Epidermal melanocyte (primary cell): ENCODE measurements at regions not wholly inside any gene's neighbourhood (a gene's known extent, or its start where the extent isn't known, plus 50 kb on each side); places are given as distances from the start of the nearest gene placed in this dataset.

Experiments used
- DNase-seq: peaks from one replicate; pipeline ENCODE4 v3.0.0; 2011; ENCODE audit warnings: low spot score; ENCODE audit not compliant: insufficient read length

DNA sequence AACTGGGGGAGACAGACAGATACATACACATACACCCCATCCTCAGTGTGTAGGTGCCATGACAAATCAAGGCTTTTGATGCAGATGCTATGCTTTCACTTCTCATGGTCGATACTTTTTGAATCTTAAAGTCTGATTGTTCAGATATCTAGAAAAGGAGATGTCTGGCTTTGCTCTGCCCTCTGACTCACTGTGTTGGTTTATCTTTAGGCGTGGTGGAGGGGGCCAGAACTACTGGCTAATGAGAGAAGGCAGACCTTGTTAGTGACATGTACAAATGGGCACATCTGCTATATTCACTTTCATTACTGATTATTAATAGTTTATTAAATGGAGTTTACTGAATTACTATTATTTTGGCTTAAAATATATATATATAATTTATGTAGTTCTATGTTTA, 444.3 kb upstream of the RGS6 start:
- no peak for DNase-seq

DNA sequence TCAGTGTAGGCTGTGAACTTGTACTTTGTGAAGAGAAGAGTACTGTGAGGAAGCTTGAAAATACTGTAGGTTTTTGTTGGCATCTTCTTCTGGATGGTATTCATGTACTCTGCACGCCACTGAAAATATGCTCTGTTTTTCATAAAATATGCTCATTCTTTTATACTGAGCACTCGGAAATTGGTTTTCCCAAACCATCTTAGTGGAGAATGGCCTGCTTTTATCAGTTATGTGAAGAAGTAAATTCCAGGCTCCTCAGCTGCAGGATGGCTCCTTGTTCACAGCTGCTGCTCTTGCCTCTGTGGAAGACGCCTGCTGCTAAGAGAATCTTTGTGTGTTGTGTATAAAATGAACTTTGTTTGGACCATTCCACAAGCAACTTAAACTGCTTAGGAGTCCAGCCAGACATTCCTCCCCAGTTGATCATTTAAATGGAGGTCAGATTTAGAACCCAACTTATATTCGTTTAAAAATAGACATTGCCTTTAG, 443.5 kb upstream of the RGS6 start:
- DNase-seq, result no peak

DNA sequence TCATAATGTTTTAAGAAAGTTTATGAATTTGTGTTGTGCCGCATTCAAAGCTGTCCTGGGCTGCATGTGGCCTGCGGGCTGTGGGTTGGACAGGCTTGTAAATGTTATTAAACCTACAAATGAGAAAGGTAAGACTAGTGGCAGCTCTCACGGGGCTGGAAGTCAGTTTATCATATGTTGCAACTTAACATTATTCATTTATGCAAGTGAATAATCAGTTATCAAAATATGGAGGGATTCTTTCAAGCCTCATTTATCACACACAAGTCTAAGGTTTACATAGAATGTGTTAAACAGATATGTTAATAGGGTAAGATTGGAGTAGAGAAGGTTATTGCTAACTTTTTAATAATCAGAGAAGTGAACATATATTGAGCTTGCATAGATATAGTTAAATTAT, 442.5 kb upstream of the RGS6 start:
- no peak for DNase-seq

- DNase-seq, result no peak
These were observed 440.3 kb upstream of the RGS6 start for GRCh38 chr14:71491931-71492330.

DNA sequence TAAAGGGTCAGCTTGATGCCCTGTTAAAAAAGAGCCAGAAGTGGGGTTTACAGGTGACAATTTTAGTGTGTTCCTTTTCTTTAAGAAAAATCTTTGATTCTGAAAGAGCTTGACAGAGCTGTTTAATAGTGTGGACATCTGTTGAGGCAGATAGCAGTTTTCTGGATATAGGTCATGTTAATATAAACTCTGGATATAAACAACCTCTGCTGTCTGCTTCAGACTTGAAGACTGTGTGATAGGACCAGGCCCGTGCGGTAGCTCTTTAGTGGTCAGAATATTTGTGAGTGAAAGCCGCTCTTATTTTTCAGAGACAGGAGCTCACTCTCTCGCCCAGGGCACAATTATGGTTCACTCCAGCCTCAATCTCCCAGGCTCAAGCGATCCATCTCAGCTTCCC, 439.9 kb upstream of the RGS6 start:
- no peak for DNase-seq

DNA sequence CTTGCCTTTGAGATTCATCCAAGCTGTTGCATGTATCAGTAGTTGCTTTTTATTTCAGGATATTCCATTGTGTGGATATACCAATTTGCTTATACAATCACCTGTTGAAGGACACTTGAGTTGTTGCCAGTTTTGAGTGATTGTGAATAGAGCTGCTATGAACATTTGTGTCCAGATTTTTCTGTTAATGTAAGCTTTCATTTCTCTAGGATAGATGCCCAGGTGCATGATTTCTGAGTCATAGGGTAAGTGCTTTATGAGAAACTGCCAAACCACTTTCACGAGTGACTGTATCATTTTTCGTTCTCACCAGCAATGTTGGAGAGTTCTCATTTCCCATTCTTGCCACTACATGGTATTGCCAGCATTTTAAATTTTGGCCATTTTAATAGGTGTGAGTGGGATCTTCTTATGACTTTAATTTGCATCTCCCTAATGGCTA, 434.6 kb upstream of the RGS6 start:
- no peak for DNase-seq

DNA sequence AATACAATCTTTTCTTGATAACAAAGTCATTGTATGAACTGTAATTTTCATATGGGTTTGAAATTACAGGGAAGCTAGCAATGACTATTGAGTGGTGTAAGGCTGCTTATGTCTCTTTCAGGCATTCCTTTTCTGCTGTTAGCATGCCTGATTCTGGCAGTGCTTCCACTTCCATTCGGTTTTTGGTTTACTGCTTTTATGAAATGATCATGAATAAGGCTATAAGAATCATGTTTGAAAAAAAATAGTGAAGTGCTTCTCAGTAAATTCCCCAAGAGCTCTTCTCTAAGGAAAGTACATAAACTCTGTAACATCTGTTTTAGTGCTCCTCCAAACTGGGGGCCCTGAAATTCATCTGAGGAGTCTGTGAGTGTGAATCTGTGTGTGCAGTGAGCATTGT, 434.0 kb upstream of the RGS6 start:
- no peak for DNase-seq

DNA sequence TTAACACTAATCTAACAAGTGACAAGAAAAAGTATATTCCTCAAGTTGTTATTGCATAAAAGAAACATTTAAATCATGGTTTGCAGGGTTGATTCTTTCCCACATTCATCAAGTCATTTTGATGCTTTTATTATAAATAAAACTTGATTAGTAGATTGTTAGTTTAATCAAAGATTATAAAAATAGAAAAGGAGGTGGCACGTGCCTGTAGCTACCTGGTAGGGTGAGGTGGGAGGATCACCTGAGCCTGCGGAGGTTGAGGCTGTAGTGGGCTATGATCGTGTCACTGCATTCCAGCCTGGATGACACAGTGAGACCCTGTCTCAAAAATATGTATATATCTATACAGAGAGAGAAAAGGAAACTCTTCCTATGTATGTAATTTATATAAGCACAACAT, 433.2 kb upstream of the RGS6 start:
- DNase-seq, result no peak

- DNase-seq, result no peak
These were observed 424.5 kb upstream of the RGS6 start for GRCh38 chr14:71507681-71508080.

- DNase-seq, result no peak
These were observed 423.3 kb upstream of the RGS6 start for GRCh38 chr14:71508901-71509300.

DNA sequence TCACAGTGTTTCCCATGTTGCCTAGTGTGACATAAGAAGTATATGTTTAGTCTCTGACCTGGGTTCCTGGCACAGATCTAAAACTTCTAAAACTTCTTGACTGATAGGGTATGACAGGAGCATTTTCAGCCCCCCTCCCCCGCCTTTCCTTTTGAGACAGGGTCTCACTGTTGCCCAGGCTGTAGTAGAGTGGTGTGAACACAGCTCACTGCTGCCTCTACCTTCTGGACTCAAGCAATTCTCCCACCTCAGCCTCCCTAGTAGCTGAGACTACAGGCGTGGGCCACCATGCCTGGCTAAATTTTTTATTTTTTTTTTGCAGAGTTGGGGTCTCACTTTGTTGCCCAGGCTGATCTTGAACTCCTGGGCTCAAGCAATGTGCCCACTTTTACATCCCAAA, 421.1 kb upstream of the RGS6 start:
- no peak for DNase-seq

DNA sequence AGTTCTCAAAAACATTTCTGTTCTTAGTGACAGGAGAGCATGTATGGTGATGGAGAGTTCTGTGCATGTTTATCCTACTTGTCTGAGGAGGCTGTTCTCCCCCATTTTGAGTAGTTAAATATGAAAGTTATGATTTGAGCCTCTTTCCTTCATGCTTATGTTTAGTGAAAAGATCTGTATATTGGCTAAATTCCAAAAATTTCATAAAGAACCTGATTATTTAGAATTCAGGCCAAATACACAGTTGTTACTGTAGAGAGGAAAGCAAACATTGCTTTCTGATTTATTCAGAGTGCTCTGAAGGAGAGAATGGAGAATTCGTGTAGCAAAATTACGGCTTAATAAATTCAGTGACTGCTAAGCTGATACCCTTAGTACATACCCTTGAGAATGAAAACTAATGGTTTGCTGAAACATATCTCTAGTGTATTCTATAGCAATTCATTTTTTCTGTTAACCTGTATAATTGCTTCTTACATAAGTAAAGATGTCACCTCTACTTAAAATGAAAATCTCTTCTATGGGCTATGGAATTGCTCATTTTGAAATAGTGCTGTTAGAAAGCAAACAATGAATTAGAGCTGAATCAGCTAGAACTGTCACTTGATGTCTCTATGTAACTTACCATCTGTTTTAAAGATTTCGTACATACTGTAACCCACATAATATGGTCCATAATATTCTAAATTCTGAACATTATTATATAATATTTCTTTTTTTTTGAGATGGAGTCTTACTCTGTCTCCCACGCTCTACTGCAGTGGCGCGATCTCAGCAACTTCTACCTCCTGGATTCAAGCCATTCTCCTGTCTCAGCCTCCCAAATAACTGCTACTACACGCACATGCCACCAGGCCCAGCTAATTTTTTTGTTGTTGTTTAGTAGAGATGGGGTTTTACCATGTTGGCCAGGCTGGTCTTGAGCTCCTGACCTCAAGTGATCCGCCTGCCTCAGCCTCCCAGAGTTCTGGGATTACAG, 417.0 kb upstream of the RGS6 start:
- no peak for DNase-seq

DNA sequence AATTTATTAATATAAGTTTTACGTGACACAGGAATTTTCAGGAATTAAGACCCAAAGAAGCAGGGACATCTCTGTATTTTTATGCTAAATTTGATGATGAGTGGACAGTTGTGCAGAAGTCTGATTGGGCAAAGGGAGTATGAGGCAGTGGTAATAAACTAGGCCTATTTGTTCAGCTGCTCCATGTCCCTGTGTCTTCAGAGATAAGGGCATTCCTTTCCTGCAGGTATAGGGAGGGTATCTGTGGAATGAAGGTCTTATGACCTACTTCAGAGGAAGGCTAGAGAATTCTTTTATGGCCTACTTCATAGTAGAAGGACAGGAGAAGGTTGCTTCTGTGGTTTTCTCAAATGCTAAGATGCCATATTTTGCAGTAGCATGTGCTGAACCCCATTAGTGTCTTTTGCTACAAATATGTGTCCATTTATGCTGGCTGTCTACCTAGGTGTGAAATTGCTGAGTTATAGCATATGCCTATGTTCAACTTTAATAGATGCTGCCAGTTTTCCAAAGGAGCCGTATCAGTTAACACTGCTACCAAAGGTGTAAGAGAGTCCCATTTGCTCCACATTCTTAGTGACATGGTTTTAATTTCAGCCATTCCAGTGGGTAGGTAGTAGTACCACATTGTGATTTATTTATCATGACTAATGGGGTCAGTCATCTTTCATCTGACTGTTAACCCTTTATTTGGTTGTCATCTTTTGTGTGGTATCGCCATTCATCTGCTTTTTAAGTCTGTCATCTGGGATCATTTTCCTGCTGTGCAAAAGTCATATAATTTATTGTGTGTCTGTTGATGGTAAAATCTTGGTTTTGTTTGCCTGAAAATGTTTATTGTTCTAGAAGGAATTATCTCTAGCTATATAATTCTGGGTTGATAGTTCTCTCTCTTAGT, 410.7 kb upstream of the RGS6 start:
- no peak for DNase-seq

DNA sequence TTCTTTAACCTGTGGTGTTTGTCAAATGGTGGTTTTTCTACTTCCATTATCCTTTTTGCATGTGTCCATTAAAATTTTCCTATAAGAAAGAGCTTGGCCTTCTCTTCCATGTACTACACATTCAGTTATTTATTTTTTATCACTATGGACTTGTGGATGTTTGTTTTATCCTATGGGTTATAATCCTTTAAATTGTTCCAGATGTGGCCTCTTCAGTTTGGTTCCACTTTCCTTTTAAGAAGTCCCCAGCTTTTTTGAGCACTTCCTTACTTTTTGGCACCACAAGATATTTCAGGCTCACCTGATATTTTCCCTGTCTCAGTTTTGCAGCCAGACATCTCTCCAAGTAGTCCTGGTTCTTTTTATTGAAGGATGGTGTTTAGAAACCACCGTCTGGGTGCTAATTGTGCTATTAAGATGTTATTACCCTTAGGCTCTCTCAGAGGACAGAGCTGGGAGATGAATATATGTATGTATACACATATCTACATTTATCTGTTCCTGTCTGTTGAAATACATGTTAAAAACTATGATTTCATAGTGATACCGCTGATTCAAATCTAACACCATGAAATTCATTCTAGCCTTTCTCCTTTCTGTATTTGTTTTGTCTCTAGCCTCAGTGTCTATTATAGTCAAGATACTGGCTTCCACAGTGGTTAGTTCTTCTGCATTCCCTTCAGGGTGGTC, 408.5 kb upstream of the RGS6 start:
- DNase-seq, result no peak

GRCh38 chr14:71524320-71524982, 407.8 kb upstream of the RGS6 start:
- no peak for DNase-seq

DNA sequence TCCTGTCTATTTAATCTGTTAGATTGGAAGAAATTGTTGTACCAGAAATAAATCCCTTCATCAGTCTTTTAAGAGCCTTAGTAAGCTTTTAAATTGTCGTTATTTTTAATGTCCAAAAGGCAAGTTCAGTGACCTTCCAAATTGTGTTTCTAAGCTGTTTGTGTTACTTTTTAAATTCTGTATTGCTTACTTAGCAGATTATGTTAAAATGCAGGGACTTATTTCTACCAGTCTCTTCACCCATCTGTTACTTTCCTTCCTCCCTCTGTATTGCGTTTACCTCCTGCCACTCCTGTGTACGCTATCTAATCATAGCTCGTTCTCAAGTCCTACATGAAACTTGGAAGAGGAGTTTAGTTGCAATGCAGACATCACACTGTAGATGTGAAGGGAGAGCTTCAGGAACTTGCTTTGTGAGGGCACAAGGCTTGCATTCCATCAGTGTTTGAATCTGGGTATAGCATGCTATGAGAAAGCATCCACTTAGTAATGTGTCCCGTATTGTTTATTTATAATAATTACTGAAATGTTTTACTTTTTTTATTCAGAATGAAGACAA, 406.5 kb upstream of the RGS6 start:
- no peak for DNase-seq

GRCh38 chr14:71526388-71526787, 405.8 kb upstream of the RGS6 start:
- no peak for DNase-seq

DNA sequence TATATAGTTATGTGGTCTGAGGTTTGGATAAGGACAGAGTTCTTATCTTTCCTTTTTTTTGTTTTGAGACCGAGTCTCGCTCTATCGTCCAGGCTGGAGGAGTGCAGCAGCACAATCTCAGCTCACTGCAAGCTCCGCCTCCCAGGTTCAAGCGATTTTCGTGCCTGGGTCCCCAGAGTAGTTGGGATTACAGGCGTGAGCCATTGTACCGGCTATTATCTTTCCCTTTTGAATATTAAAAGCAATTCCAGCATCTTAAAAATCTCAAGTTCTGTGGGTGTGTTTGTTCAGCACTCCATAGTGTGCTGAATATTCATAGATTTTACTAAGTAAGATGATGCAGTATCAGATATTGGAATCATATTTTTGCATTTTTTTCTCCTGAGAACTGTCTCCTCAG, 404.4 kb upstream of the RGS6 start:
- no peak for DNase-seq

- DNase-seq, result no peak
These were observed 402.4 kb upstream of the RGS6 start for GRCh38 chr14:71529848-71530247.

GRCh38 chr14:71532344-71532743, 399.9 kb upstream of the RGS6 start:
- DNase-seq, result no peak

DNA sequence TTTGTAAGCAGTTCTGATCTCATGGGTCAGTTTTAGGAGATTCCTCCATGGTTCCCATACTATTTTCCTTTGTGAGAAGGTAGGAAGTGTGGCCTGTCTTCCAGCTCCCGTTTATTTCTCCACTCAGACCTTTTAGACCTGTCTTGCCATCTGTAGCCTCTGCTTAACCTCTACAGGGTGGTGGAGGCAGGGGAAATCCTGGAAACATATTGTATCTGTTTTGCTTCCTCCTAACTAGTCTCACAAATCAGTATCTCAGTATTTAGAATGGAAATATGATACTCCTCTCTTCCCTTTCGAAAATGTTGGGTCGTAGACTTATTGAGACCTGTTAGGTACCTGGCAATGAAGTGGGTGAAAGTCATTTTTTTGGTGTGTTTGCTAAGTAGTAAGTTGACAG, 399.4 kb upstream of the RGS6 start:
- DNase-seq, result no peak
